ENCODE measurements at regions not wholly inside any gene's neighbourhood (a gene's known extent, or its start where the extent isn't known, plus 50 kb on each side); places are given as distances from the start of the nearest gene placed in this dataset.

GRCh38 chr6:169895926-169896761, 144.7 kb downstream of the ERMARD start:
- no peak for DNase-seq (ENCODE audit: low read depth, low spot score)

- DNase-seq (ENCODE audit: low read depth, low spot score) = no peak
Measured at GRCh38 chr6:169895000-169895759, 143.8 kb downstream of the ERMARD start.

- DNase-seq (ENCODE audit: low read depth, low spot score) = no peak
Measured at GRCh38 chr6:169894377-169894960, 143.0 kb downstream of the ERMARD start.

GRCh38 chr6:169893624-169894023, 142.2 kb downstream of the ERMARD start:
- no peak for DNase-seq (ENCODE audit: low read depth, low spot score)

GRCh38 chr6:169891846-169892245, 140.4 kb downstream of the ERMARD start:
- DNase-seq (ENCODE audit: low read depth, low spot score) = no peak

GRCh38 chr6:169891421-169891820, 140.0 kb downstream of the ERMARD start:
- no peak for DNase-seq (ENCODE audit: low read depth, low spot score)

GRCh38 chr6:169890901-169891300, 139.5 kb downstream of the ERMARD start:
- no peak for DNase-seq (ENCODE audit: low read depth, low spot score)

GRCh38 chr6:169890049-169890448, 138.6 kb downstream of the ERMARD start:
- DNase-seq (ENCODE audit: low read depth, low spot score) = no peak

GRCh38 chr6:169887529-169888140, 136.2 kb downstream of the ERMARD start:
- no peak for DNase-seq (ENCODE audit: low read depth, low spot score)

- DNase-seq (ENCODE audit: low read depth, low spot score) = no peak
Measured at GRCh38 chr6:169886631-169887227, 135.3 kb downstream of the ERMARD start.

GRCh38 chr6:169885831-169886230, 134.4 kb downstream of the ERMARD start:
- DNase-seq (ENCODE audit: low read depth, low spot score) = no peak

- no peak for DNase-seq (ENCODE audit: low read depth, low spot score)
Measured at GRCh38 chr6:169885131-169885530, 133.7 kb downstream of the ERMARD start.

GRCh38 chr6:169884158-169884557, 132.7 kb downstream of the ERMARD start:
- no peak for DNase-seq (ENCODE audit: low read depth, low spot score)

GRCh38 chr6:169883316-169883715, 131.9 kb downstream of the ERMARD start:
- no peak for DNase-seq (ENCODE audit: low read depth, low spot score)

GRCh38 chr6:169881976-169882375, 130.6 kb downstream of the ERMARD start:
- no peak for DNase-seq (ENCODE audit: low read depth, low spot score)

- DNase-seq (ENCODE audit: low read depth, low spot score) = no peak
Measured at GRCh38 chr6:169881398-169881797, 130.0 kb downstream of the ERMARD start.

- no peak for DNase-seq (ENCODE audit: low read depth, low spot score)
Measured at GRCh38 chr6:169880516-169880915, 129.1 kb downstream of the ERMARD start.

- DNase-seq (ENCODE audit: low read depth, low spot score) = no peak
Measured at GRCh38 chr6:169869301-169869700, 117.9 kb downstream of the ERMARD start.

GRCh38 chr6:169868458-169868857, 117.0 kb downstream of the ERMARD start:
- no peak for DNase-seq (ENCODE audit: low read depth, low spot score)

- no peak for DNase-seq (ENCODE audit: low read depth, low spot score)
Measured at GRCh38 chr6:169867751-169868191, 116.3 kb downstream of the ERMARD start.

- DNase-seq (ENCODE audit: low read depth, low spot score) = no peak
Measured at GRCh38 chr6:169866668-169867521, 115.5 kb downstream of the ERMARD start.
